Retinal pigment epithelial cell (primary cell): ENCODE measurements at regions not wholly inside any gene's neighbourhood (a gene's known extent, or its start where the extent isn't known, plus 50 kb on each side); places are given as distances from the start of the nearest gene placed in this dataset.

ENCODE experiments used
- DNase-seq: peaks from one replicate; pipeline ENCODE4 v3.0.0-alpha.2; 2010; ENCODE audit warnings: low read depth
- H3K4me3 ChIP-seq: 2 replicates; pipeline ENCODE4 v1.5.1; 2011; ENCODE audit warnings: mild to moderate bottlenecking, low read length, control low read depth, moderate library complexity
- CTCF ChIP-seq: conservative IDR thresholded peaks from 2 replicates; pipeline ENCODE4 v1.5.1; 2011; ENCODE audit warnings: low read depth, low read length, control low read depth, inconsistent platforms

GRCh38 chr13:67772807-67773453 is 542.8 kb upstream of the PCDH9 start:
- no peak for TF ChIP-seq CTCF
- no peak overlapping the region for H3K4me3 ChIP-seq
- DNase-seq, result no peak

- TF ChIP-seq CTCF, result no peak
- H3K4me3 ChIP-seq, result no peak overlapping the region
- no peak for DNase-seq
These were observed 541.0 kb upstream of the PCDH9 start for GRCh38 chr13:67771106-67771505.

DNA sequence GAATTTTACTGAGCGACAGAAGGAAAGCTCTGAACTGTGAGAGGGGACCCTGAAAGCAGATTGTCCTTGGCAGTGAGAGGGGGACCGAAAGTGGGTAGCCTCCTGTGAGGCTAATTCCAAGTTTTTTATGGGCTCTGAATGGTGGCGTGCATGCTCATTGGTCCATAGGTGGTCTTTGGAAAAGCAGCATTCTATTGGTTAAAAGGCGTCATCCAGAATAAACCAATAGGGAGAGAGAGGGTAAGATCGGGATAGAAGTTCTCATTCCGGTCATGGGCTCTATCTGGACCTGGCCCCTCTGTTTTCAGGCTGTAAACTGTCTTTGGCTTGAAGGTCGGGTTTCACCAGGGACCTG is 539.8 kb upstream of the PCDH9 start:
- no peak for TF ChIP-seq CTCF
- H3K4me3 ChIP-seq, result no peak overlapping the region
- no peak for DNase-seq

- TF ChIP-seq CTCF, result no peak
- no peak overlapping the region for H3K4me3 ChIP-seq
- no peak for DNase-seq
These were observed 539.2 kb upstream of the PCDH9 start for GRCh38 chr13:67769063-67769986.

DNA sequence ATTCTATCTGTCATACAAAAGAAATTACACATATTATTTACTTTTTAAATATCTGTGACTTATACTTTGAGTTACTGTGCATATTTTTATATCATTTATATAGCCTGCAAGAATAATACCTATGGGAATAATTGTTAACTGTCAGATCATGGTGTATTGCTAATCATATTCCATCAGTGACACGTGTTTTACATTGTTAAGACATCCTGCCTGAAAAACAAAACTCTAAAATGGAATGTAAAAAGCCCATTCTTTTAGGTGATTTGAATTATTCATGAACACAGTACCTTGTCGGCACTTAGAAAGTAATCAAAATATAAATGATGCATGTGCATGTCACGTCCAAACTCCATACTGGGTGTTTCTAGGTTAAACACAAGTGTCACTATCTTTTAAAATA is 533.8 kb upstream of the PCDH9 start:
- H3K4me3 ChIP-seq, result no peak overlapping the region
- DNase-seq, result no peak
- no peak for TF ChIP-seq CTCF

GRCh38 chr13:67763384-67763783 is 533.2 kb upstream of the PCDH9 start:
- no peak for DNase-seq
- TF ChIP-seq CTCF, result no peak
- no peak overlapping the region for H3K4me3 ChIP-seq

- DNase-seq, result no peak
- no peak for TF ChIP-seq CTCF
- H3K4me3 ChIP-seq, result no peak overlapping the region
These were observed 528.8 kb upstream of the PCDH9 start for GRCh38 chr13:67758975-67759374.
